ENCODE measurements at regions not wholly inside any gene's neighbourhood (a gene's known extent, or its start where the extent isn't known, plus 50 kb on each side); places are given as distances from the start of the nearest gene placed in this dataset.

DNA sequence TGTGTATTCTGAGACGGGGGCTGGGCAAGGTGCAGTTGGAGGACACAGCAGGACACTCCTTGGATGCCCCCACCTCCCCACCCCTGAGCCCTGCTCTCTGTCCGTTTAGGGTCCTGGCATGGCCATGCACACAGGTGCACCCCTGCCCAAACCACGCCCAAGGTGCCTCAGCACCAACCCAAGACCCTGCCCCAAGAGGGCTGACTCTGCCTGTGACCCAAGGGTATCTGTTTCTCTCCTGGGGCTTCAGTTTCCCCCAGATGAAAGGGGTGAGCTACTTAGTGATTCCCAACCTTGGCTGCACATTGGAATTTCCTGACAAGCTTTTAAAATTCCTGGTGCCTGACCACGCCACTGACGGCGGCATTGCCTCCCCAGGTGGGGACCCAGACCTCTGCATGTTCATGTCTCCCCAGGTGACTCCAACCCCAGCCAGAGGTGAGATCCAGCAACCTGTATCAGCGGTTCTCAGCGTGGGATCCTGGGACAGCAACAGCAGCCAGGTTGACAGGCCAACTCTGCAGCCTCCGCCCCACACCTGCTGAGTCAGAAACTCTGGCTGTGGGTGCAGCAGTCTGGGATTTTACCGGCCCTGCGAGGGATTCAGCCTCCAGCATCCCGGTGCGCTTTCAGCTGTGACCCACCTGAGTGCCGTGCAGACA lies 483.4 kb downstream of the NPHP4 start:
- Histone ChIP-seq H3K4me2 (ENCODE audit: low read length) (no peak overlapping the region), H3K4me3 (ENCODE audit: low read depth, low read length) (no peak overlapping the region), H3K79me2 (no peaks in the 10 kb centered on the region), H3K27me3 (ENCODE audit: control insufficient read depth, insufficient read depth, low read length) (no peaks in the 10 kb centered on the region), H2AFZ (no peak overlapping the region), H3K9ac (no peak overlapping the region), H3K27ac (no peak overlapping the region), H3K9me3 (ENCODE audit: control insufficient read depth, low read length) (no peaks in the 10 kb centered on the region), H3K4me1 (no peaks in the 10 kb centered on the region), H3K36me3 (ENCODE audit: control insufficient read depth, insufficient read depth, low read length) (no peaks in the 10 kb centered on the region)
- TF ChIP-seq, protein P1, sequence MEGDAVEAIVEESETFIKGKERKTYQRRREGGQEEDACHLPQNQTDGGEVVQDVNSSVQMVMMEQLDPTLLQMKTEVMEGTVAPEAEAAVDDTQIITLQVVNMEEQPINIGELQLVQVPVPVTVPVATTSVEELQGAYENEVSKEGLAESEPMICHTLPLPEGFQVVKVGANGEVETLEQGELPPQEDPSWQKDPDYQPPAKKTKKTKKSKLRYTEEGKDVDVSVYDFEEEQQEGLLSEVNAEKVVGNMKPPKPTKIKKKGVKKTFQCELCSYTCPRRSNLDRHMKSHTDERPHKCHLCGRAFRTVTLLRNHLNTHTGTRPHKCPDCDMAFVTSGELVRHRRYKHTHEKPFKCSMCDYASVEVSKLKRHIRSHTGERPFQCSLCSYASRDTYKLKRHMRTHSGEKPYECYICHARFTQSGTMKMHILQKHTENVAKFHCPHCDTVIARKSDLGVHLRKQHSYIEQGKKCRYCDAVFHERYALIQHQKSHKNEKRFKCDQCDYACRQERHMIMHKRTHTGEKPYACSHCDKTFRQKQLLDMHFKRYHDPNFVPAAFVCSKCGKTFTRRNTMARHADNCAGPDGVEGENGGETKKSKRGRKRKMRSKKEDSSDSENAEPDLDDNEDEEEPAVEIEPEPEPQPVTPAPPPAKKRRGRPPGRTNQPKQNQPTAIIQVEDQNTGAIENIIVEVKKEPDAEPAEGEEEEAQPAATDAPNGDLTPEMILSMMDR (IDR thresholded peaks at IDR 0.05): no peak

DNA sequence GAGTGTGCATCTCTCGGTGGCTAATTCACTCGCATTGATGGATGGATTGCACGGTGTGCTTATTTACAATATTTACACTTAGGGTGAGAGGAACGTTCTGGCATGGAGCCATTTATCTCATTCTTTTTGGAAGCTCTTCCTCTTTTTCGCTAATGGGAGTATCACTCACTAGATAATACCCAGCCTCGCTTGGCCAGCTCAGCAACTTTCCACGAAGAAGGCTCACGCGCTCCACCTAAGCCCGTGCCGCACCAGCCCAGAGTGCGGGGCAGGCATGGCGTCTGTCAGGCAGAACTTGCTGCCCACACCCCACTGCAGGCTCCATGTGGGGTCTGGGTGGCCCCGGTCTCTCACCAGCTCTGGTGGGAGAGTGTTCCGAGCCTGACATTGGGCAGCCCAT lies 484.9 kb downstream of the NPHP4 start:
- no peaks in the 10 kb centered on the region for H3K36me3 ChIP-seq (ENCODE audit: control insufficient read depth, insufficient read depth, low read length)
- H3K4me1 ChIP-seq: no peaks in the 10 kb centered on the region
- no peak overlapping the region for H3K4me3 ChIP-seq (ENCODE audit: low read depth, low read length)
- H3K27ac ChIP-seq: no peak overlapping the region
- no peaks in the 10 kb centered on the region for H3K9me3 ChIP-seq (ENCODE audit: control insufficient read depth, low read length)
- H3K9ac ChIP-seq: no peak overlapping the region
- no peak overlapping the region for H3K4me2 ChIP-seq (ENCODE audit: low read length)
- TF ChIP-seq, protein P1 (IDR thresholded peaks at IDR 0.05): no peak
- no peaks in the 10 kb centered on the region for H3K27me3 ChIP-seq (ENCODE audit: control insufficient read depth, insufficient read depth, low read length)
- H2AFZ ChIP-seq: no peak overlapping the region
- H3K79me2 ChIP-seq: no peaks in the 10 kb centered on the region

DNA sequence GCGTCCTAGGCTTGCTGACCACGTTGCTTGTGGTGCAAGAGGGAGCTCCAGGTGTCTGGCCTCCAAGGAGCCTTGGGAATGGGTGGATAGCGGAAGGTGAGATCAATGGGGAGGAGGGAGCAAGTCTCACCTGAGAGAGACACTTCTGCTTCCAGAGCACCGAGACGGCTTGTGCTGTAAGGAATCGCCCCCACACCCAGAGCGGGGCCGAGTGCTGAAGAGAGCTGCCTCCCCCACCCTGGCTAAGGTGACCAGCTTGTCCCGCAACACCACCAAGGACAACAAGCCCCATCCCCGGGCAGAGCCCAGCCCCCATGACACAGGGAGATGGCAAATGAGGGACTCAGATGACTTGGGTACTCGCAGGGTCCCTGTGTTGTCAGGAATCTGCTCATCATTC lies 485.6 kb downstream of the NPHP4 start:
- Histone ChIP-seq H3K4me1 (no peaks in the 10 kb centered on the region), H3K9me3 (ENCODE audit: control insufficient read depth, low read length) (no peaks in the 10 kb centered on the region)
- TF ChIP-seq, protein P1 (IDR thresholded peaks at IDR 0.05): no peak

GRCh38 chr1:5505944-5506343 lies 486.3 kb downstream of the NPHP4 start:
- no peak overlapping the region for H3K9ac ChIP-seq
- no peak overlapping the region for H3K4me3 ChIP-seq (ENCODE audit: low read depth, low read length)
- H2AFZ ChIP-seq: no peak overlapping the region
- no peak overlapping the region for H3K27ac ChIP-seq
- H3K4me2 ChIP-seq (ENCODE audit: low read length): no peak overlapping the region
- no peaks in the 10 kb centered on the region for H3K4me1 ChIP-seq
- H3K27me3 ChIP-seq (ENCODE audit: control insufficient read depth, insufficient read depth, low read length): no peaks in the 10 kb centered on the region
- H3K79me2 ChIP-seq: no peaks in the 10 kb centered on the region
- H3K9me3 ChIP-seq (ENCODE audit: control insufficient read depth, low read length): no peaks in the 10 kb centered on the region
- TF ChIP-seq, protein P1 (IDR thresholded peaks at IDR 0.05): no peak
- no peaks in the 10 kb centered on the region for H3K36me3 ChIP-seq (ENCODE audit: control insufficient read depth, insufficient read depth, low read length)

More for the DNA sequence above, 485.6 kb downstream of the NPHP4 start:
- H3K36me3 ChIP-seq (ENCODE audit: control insufficient read depth, insufficient read depth, low read length): no peaks in the 10 kb centered on the region
- H3K27me3 ChIP-seq (ENCODE audit: control insufficient read depth, insufficient read depth, low read length): no peaks in the 10 kb centered on the region
- no peak overlapping the region for H3K27ac ChIP-seq
- no peak overlapping the region for H3K9ac ChIP-seq
- no peaks in the 10 kb centered on the region for H3K79me2 ChIP-seq
- no peak overlapping the region for H3K4me2 ChIP-seq (ENCODE audit: low read length)
- no peak overlapping the region for H3K4me3 ChIP-seq (ENCODE audit: low read depth, low read length)
- no peak overlapping the region for H2AFZ ChIP-seq

GRCh38 chr1:5504364-5504740 lies 487.9 kb downstream of the NPHP4 start:
- no peak overlapping the region for H2AFZ ChIP-seq
- no peak overlapping the region for H3K4me3 ChIP-seq (ENCODE audit: low read depth, low read length)
- no peaks in the 10 kb centered on the region for H3K27me3 ChIP-seq (ENCODE audit: control insufficient read depth, insufficient read depth, low read length)
- TF ChIP-seq, protein P1 (IDR thresholded peaks at IDR 0.05): no peak
- no peaks in the 10 kb centered on the region for H3K79me2 ChIP-seq
- H3K36me3 ChIP-seq (ENCODE audit: control insufficient read depth, insufficient read depth, low read length): no peaks in the 10 kb centered on the region
- no peaks in the 10 kb centered on the region for H3K9me3 ChIP-seq (ENCODE audit: control insufficient read depth, low read length)
- H3K27ac ChIP-seq: no peak overlapping the region
- no peak overlapping the region for H3K9ac ChIP-seq
- H3K4me1 ChIP-seq: no peaks in the 10 kb centered on the region
- no peak overlapping the region for H3K4me2 ChIP-seq (ENCODE audit: low read length)
